Retinal pigment epithelial cell (primary cell): ENCODE measurements at regions not wholly inside any gene's neighbourhood (a gene's known extent, or its start where the extent isn't known, plus 50 kb on each side); places are given as distances from the start of the nearest gene placed in this dataset.
"Not testable (repeated sequence)": the region's sequence is repeated elsewhere in the genome, so short reads cannot be mapped to it uniquely, and the experiment has no call there.

Experiments
- DNase-seq: peaks from one replicate; pipeline ENCODE4 v3.0.0-alpha.2; 2010; ENCODE audit warnings: low read depth
- H3K4me3 ChIP-seq: 2 replicates; pipeline ENCODE4 v1.5.1; 2011; ENCODE audit warnings: mild to moderate bottlenecking, low read length, control low read depth, moderate library complexity
- CTCF ChIP-seq: conservative IDR thresholded peaks from 2 replicates; pipeline ENCODE4 v1.5.1; 2011; ENCODE audit warnings: low read depth, low read length, control low read depth, inconsistent platforms

GRCh38 chr4:188778905-188779304 lies 639.7 kb downstream of the TRIML1 start:
- H3K4me3 ChIP-seq = no peak overlapping the region
- no peak for TF ChIP-seq CTCF
- DNase-seq = peak; percentile 75

GRCh38 chr4:188779581-188779980 lies 640.3 kb downstream of the TRIML1 start:
- no peak for TF ChIP-seq CTCF
- no peak for DNase-seq
- no peak overlapping the region for H3K4me3 ChIP-seq

- no peak for DNase-seq
- H3K4me3 ChIP-seq = no peak overlapping the region
- TF ChIP-seq CTCF = no peak
Measured at GRCh38 chr4:188780028-188780427, 640.8 kb downstream of the TRIML1 start.

- DNase-seq = no peak
- no peak for TF ChIP-seq CTCF
- no peak overlapping the region for H3K4me3 ChIP-seq
Measured at GRCh38 chr4:188780686-188781085, 641.4 kb downstream of the TRIML1 start.

GRCh38 chr4:188781655-188782054 lies 642.4 kb downstream of the TRIML1 start:
- peak; percentile 58 for TF ChIP-seq CTCF
- no peak overlapping the region for H3K4me3 ChIP-seq
- no peak for DNase-seq

- DNase-seq = no peak
- no peak for TF ChIP-seq CTCF
- H3K4me3 ChIP-seq = no peak overlapping the region
Measured at GRCh38 chr4:188783175-188783574, 643.9 kb downstream of the TRIML1 start.

- H3K4me3 ChIP-seq = no peak overlapping the region
- no peak for TF ChIP-seq CTCF
- DNase-seq = no peak
Measured at GRCh38 chr4:188783606-188784160, 644.4 kb downstream of the TRIML1 start.

GRCh38 chr4:188796600-188796999 lies 657.4 kb downstream of the TRIML1 start:
- not testable (repeated sequence) for H3K4me3 ChIP-seq, DNase-seq

GRCh38 chr4:188797011-188797410 lies 657.8 kb downstream of the TRIML1 start:
- DNase-seq, H3K4me3 ChIP-seq: not testable (repeated sequence)
